ENCODE measurements at regions not wholly inside any gene's neighbourhood (a gene's known extent, or its start where the extent isn't known, plus 50 kb on each side); places are given as distances from the start of the nearest gene placed in this dataset.
A peak's percentile ranks its signal among the peaks of the same experiment; 100 is the strongest.

DNA sequence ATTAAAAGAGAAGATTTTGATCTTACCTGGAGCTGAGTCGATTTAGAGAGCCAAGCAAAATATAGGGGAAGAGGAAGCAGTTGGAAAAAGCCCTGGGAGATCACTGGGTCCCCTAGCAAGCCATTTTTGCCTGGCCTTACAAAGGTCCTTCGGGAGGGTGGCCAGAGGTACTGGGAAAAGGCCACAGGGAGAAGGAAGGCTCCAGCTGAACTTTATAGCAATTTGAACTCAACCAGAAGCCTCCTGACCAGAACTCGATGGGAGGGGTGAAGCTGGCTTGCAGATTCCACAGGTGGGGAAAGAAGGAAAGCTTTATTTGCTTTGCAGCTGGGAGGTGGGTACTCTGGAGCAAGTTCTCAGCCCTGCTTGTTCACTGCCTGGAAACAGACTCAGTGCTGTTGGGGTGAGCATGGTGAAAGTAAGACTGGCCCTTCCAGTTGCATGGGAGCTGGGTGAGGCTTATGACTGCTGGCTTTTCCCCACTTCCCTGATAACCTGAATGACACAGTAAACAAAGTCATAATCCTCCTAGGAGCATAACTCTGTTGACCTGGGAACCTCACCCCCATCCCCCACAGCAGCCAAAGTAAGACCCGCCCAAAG lies 855.8 kb downstream of the FSCB start:
- FAIRE-seq = no peak
- intact Hi-C loops (cut with DNase I) = no loop called here
- Histone ChIP-seq H3K4me1 (no peaks in the 10 kb centered on the region), H3K27me3 (no peaks in the 10 kb centered on the region), H3K27ac (no peak overlapping the region), H3K9me3 (no peaks in the 10 kb centered on the region), H3K36me3 (no peaks in the 10 kb centered on the region), H3K4me3 (no peak overlapping the region)
- TF ChIP-seq, protein P1, sequence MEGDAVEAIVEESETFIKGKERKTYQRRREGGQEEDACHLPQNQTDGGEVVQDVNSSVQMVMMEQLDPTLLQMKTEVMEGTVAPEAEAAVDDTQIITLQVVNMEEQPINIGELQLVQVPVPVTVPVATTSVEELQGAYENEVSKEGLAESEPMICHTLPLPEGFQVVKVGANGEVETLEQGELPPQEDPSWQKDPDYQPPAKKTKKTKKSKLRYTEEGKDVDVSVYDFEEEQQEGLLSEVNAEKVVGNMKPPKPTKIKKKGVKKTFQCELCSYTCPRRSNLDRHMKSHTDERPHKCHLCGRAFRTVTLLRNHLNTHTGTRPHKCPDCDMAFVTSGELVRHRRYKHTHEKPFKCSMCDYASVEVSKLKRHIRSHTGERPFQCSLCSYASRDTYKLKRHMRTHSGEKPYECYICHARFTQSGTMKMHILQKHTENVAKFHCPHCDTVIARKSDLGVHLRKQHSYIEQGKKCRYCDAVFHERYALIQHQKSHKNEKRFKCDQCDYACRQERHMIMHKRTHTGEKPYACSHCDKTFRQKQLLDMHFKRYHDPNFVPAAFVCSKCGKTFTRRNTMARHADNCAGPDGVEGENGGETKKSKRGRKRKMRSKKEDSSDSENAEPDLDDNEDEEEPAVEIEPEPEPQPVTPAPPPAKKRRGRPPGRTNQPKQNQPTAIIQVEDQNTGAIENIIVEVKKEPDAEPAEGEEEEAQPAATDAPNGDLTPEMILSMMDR (IDR thresholded peaks at IDR 0.05) = no peak
- no peak for ATAC-seq
- 65 to 77% methylated on average over 4 of the region's 4 CpGs for WGBS, 2 donors
- no peak for DNase-seq

DNA sequence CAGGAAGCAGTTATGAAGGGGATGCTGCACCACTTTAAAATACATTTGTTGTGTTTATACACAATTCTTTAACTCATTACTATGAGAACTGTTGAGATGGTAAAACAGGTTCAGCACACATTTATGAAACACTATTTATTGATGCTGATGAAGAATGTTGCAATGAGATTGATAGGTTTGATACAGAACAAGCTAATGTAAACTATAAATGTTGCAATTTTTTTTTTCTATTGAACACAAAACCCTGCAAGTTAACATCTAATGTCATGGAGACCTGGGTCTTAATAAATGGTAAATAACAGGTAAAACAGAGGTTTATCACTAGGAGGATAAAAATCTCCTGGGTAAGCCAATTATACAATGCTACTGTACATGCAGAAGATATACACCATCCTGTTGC lies 857.6 kb downstream of the FSCB start:
- DNase-seq (no peak), ATAC-seq (no peak), FAIRE-seq (no peak)
- intact Hi-C loops (cut with DNase I) = no loop called here
- H3K27ac ChIP-seq = no peak overlapping the region
- no peaks in the 10 kb centered on the region for H3K36me3 ChIP-seq
- no peak overlapping the region for H3K4me3 ChIP-seq
- no peaks in the 10 kb centered on the region for H3K27me3 ChIP-seq
- H3K9me3 ChIP-seq = no peaks in the 10 kb centered on the region
- H3K4me1 ChIP-seq = no peaks in the 10 kb centered on the region
- TF ChIP-seq, protein P1 (IDR thresholded peaks at IDR 0.05) = no peak

DNA sequence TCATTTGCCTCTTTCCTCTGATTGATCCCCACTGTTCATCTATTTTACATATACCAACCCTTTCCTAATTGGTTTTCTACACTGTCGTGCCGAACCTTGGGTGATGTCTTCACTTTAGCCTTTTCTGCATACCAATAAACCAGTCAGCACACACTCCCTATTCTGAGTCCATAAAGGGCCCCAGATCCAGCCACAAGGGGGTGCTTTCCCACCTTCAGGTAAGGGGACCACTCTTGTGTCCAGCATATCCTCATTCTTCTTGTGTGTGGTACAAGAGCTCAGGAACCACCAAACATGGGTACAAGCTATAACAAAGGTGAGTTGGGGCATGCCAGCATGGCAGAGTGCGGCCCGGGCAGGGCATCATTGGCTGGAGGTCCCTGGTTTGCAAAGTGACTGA lies 859.8 kb downstream of the FSCB start:
- Histone ChIP-seq H3K9me3 (no peaks in the 10 kb centered on the region), H3K4me3 (no peak overlapping the region), H3K27ac (no peak overlapping the region), H3K36me3 (no peaks in the 10 kb centered on the region), H3K4me1 (no peaks in the 10 kb centered on the region), H3K27me3 (no peaks in the 10 kb centered on the region)
- intact Hi-C loops (cut with DNase I) = no loop called here
- no peak for FAIRE-seq
- TF ChIP-seq, protein P1 (IDR thresholded peaks at IDR 0.05) = no peak
- WGBS, 2 donors = 72 to 97% methylated on average over 4 of the region's 4 CpGs
- DNase-seq = no peak
- no peak for ATAC-seq

DNA sequence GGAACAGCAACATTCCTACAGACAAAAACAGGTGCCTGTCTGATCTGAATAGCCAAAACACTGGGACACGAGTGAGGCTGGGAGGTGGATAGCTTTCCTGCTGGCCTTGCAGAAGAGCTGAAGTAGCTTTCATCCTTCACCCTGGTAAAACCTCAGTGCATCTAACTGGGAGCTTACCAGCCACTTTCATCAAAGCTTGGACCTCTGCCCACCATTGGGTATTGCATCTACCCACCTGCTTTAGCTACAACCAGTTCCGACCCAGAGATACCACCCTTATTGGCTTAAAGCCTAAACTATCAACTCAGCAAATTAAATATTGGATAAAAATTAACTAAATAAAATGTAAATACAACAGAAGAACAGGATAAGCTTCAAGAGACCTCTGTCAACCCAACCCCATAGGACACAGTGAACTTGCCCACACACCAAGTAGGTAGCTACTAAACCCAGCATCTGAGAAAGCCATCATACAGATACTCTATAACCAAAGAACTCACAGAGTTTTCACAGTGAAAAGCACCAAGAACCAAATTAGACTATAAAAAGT lies 866.3 kb downstream of the FSCB start:
- Histone ChIP-seq H3K27me3 (no peaks in the 10 kb centered on the region), H3K4me3 (no peak overlapping the region), H3K27ac (no peak overlapping the region), H3K4me1 (peaks cover 0 to 3% (median 0%) of the 10 kb centered on the region in 3 donors), H3K9me3 (no peaks in the 10 kb centered on the region), H3K36me3 (no peaks in the 10 kb centered on the region)
- FAIRE-seq (no peak), ATAC-seq (peak in 1 of 4 donors; percentile 27), DNase-seq (peak in 1 of 6 donors; percentile 10)
- TF ChIP-seq, protein P1 (IDR thresholded peaks at IDR 0.05) = no peak
- intact Hi-C loops (cut with DNase I) = no loop called here
- 39 to 53% methylated on average over 2 of the region's 2 CpGs for WGBS, 2 donors

DNA sequence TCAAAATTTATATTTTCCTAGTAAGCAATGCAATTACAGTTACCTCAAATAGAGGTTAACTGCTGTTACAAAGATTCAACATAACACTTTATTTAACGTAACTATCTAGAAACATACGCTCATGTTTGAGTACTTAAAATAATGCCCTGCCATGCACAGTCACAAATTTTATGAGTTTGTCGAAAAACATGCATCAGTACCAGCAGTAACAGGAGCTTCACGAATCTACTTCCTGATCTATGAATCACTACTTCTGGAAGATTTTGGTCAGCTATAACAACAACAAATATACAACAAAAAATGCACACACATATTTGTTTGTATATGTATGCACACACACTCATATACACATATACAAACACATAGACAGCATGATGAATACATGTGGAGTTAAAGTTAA lies 881.8 kb downstream of the FSCB start:
- H3K4me3 ChIP-seq = no peak overlapping the region
- ATAC-seq = no peak
- 84 to 89% methylated on average over 4 of the region's 4 CpGs for WGBS, 2 donors
- H3K27me3 ChIP-seq = no peaks in the 10 kb centered on the region
- no peaks in the 10 kb centered on the region for H3K9me3 ChIP-seq
- TF ChIP-seq, protein P1 (IDR thresholded peaks at IDR 0.05) = no peak
- H3K4me1 ChIP-seq = no peaks in the 10 kb centered on the region
- H3K27ac ChIP-seq = no peak overlapping the region
- H3K36me3 ChIP-seq = no peaks in the 10 kb centered on the region
- intact Hi-C loops (cut with DNase I) = no loop called here
- FAIRE-seq = no peak
- DNase-seq = no peak

Measured in pancreas (tissue), 10 donors.